HG02571 (cell line): ENCODE measurements at regions not wholly inside any gene's neighbourhood (a gene's known extent, or its start where the extent isn't known, plus 50 kb on each side); places are given as distances from the start of the nearest gene placed in this dataset.
"Not testable (repeated sequence)": the region's sequence is repeated elsewhere in the genome, so short reads cannot be mapped to it uniquely, and the experiment has no call there.

Source experiments
- ATAC-seq: cut with Tn5 transposase; IDR thresholded peaks from one replicate; pipeline ENCODE4 v1.9.1; 2021; ENCODE audit warnings: mild to moderate bottlenecking, moderate library complexity; ENCODE audit not compliant: unreplicated experiment

GRCh38 chr2:208673631-208674030 is 267.0 kb downstream of the PTH2R start:
- no peak for ATAC-seq

GRCh38 chr2:208674919-208675318 is 268.3 kb downstream of the PTH2R start:
- no peak for ATAC-seq

DNA sequence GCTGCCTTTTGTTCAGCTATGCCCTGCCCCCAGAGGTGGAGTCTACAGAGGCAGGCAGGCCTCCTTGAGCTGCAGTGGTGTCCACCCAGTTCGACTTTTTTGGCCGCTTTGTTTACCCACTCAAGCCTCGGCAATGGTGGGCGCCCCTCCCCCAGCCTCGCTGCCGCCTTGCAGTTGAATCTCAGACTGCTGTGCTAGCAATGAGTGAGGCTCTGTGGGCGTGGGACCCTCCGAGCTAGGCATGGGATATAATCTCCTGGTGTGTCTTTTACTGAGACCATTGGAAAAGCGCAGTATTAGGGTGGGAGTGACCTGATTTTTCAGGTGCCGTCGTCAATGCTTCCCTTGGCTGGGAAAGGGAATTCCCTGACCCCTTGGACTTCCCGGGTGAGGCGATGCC is 279.3 kb downstream of the PTH2R start:
- ATAC-seq, result not testable (repeated sequence)

GRCh38 chr2:208686665-208687064 is 280.1 kb downstream of the PTH2R start:
- no peak for ATAC-seq

DNA sequence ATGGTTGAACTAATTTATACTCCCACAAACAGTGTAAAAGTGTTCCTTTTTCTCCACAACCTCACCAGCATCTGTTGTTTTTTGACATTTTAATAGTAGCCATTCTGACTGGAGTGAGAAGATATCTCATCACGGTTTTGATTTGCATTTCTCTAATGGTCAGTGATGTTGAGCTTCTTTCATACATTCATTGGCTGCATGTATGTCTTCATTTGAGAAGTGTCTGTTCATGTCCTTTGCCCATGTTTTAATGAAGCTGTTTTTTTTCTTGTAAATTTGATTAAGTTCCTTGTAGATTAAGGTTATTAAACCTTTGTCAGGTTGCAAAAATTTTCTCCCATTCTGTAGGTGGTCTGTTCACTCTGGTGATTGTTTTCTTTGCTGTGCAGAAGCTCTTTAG is 281.1 kb downstream of the PTH2R start:
- ATAC-seq, result not testable (repeated sequence)

DNA sequence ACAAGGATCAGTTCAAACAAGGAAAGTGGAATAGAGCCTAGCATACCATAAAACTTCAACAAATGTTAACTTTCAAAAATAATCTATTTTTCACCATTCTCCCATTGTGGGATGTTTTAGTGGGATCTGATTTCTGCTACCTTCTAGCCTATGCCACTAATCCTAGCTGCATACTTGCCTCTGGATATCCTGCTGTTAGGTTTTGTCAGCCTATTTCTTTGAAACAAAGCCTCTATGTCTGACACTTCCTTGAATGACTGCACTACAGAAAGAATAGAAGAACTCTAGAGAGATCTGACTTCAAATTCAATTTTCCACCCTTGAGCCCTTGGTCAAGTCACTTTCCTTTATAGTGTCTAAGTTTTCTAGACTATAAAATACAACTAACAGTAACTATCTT is 291.5 kb downstream of the PTH2R start:
- no peak for ATAC-seq

DNA sequence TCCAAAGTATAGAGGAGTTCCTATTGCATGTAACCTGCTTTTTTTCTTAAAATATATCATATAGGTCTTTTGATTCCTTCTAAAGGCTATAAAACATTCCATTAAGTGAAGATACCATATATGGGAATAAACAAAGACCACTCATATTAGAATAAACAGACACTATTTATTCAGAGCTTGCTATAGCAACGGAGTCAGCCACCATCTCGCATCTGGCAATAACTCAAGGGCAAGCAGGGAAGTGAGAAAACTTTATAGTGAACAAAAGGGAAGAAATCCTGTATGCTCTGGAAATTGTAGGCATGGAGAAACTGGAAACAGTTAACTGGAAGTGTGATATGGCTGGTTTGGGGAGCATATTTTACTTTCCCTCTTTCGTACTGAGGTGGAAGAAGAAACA is 301.9 kb downstream of the PTH2R start:
- no peak for ATAC-seq

GRCh38 chr2:208711598-208711997 is 305.0 kb downstream of the PTH2R start:
- no peak for ATAC-seq

- no peak for ATAC-seq
Measured at GRCh38 chr2:208713066-208713745, 306.6 kb downstream of the PTH2R start.

- no peak for ATAC-seq
Measured at GRCh38 chr2:208718828-208719227, 312.2 kb downstream of the PTH2R start.

DNA sequence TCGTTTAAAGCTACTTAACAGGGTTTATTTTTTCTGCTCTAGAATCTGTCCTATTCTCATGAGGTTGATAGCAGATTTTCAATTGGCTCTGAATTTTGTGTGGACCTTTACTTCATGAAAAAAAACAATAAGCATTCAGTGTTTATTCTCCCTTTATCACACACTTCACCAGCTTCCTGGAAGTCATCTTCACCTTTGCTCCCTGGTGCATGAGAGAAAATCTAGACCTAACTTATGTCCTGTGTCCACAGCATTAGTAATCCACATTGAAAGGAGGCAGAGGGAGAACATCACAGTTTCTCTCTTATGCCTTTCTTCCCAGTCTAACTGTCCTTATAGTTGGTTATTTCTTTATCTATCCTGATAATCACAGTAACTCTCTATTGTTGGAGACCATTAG is 316.1 kb downstream of the PTH2R start:
- ATAC-seq, result no peak

GRCh38 chr2:208725280-208725679 is 318.7 kb downstream of the PTH2R start:
- ATAC-seq, result no peak

DNA sequence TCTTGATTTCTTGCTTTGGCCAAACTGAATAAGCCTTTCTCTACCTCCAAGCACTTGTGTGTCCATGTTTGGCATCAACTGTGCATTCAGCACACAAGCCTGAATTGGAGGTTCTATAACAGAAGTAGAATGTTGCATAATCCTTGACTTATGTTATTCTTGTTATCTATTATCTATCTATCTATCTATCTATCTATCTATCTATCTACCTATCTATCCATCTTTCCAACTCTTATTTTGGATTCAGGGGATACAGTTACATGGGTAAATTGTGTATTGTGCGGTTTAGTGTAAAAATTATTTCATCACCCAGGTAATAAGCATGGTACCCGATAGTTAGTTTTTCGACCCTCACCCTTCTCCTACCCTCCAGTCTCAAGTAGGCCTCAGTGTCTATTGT is 319.6 kb downstream of the PTH2R start:
- ATAC-seq, result no peak

- not testable (repeated sequence) for ATAC-seq
Measured at GRCh38 chr2:208751663-208752415, 345.2 kb downstream of the PTH2R start.

GRCh38 chr2:208757364-208757763 is 350.8 kb downstream of the PTH2R start:
- ATAC-seq, result no peak

GRCh38 chr2:208773074-208773473 is 366.5 kb downstream of the PTH2R start:
- not testable (repeated sequence) for ATAC-seq

DNA sequence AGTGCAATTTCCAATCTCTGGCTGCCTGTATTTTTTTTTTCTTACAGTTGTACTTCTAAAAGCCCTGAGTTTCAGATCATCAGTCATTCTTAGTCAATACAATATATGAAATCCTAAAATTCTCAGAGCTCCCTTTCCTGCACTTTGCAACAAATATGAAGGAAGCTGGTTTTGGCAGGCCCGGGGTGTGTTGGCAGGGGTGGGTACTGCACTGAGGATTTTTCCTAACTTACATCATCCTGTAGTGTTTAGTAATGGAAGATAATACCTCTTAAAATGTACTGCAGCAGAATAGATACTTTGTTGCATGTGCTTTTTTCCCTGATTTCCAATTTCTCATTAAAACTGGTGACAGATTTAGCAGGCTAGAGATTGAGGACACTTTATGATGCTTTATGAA is 374.6 kb downstream of the PTH2R start:
- no peak for ATAC-seq

DNA sequence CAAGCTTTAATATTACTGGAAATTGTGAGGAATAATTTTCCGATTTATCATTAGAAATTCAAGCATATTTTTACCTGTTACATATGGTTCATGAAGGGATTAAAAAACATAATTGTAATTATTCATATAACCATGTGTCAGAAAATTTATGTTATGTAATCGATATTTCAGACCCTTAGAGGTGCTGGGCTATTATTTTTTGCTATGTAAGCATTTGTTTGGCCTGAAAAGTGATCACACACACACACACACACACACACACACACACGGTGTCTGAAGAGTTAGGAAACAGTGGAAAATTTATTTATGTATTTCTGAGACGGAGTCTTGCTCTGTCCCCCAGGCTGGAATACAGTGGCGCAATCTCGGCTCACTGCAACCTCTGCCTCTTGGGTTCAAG is 375.5 kb downstream of the PTH2R start:
- no peak for ATAC-seq

- no peak for ATAC-seq
Measured at GRCh38 chr2:208783184-208783583, 376.6 kb downstream of the PTH2R start.

DNA sequence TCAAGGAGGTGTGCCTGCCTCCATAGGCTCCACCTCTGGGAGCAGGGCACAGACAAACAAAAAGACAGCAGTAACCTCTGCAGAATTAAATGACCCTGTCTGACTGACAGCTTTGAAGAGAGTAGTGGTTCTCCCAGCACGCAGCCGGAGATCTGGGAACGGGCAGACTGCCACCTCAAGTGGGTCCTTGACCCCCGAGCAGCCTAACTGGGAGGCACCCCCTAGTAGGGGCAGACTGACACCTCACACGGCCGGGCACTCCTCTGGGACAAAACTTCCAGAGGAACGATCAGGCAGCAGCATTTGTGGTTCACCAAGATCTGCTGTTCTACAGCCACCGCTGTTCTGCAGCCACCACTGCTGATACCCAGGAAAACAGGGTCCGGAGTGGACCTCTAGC is 378.2 kb downstream of the PTH2R start:
- not testable (repeated sequence) for ATAC-seq

GRCh38 chr2:208791257-208791656 is 384.7 kb downstream of the PTH2R start:
- ATAC-seq, result no peak

- no peak for ATAC-seq
Measured at GRCh38 chr2:208792766-208793165, 386.2 kb downstream of the PTH2R start.

DNA sequence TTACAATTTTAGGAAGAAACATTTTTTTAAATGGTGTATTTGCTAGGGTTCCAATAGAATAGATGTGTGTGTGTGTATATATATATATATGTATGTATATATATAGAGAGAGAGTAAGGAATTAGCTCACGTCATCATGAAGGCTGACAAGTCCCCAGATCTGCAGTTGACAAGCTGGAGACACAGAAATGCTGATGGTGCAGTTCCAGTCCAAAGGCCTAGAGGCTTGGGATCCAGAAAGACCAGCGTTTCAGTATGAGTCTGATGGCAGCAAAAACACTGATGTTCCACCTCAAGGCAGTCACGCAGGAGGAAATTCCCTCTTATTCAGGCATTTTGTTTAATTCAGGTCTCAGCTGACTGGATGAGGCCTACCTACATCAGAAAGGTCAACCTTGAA is 386.8 kb downstream of the PTH2R start:
- no peak for ATAC-seq
